ENCODE measurements at regions not wholly inside any gene's neighbourhood (a gene's known extent, or its start where the extent isn't known, plus 50 kb on each side); places are given as distances from the start of the nearest gene placed in this dataset.

DNA sequence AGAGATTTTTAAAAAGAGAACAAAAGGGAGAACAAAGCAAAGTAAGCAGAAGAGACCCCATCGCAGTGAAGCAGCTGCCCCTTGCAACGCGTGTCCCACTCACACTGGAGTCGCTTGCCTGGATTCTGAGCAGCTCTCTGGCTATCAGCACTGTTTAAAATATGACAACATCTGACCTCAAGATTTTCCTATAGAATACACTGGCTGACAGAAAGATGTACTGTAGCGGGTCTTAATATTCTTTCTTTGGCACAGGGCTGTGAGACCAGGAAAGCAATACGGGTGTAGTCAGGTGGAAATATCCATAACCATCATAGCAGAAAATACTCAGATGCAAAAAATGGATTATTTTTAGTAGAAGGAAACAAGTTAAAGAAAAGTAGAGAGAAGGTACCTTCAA lies 125.7 kb upstream of the TNS3 start:
- no peak for DNase-seq
- H3K27ac Mint-ChIP-seq, result no peak overlapping the region

GRCh38 chr7:47704936-47705335 lies 123.0 kb upstream of the TNS3 start:
- DNase-seq (no peak), ATAC-seq (replicated peaks) (no peak)
- no peak overlapping the region for H3K27ac Mint-ChIP-seq

More for the DNA sequence above, 125.7 kb upstream of the TNS3 start:
- H3K4me1 Mint-ChIP-seq, result peaks cover 7 to 23% of the 10 kb centered on the region in 2 donors
- ATAC-seq (replicated peaks), result no peak
- H3K36me3 Mint-ChIP-seq, result no peaks in the 10 kb centered on the region
- no peak overlapping the region for H3K4me3 Mint-ChIP-seq
- no peaks in the 10 kb centered on the region for H3K27me3 Mint-ChIP-seq
- no peaks in the 10 kb centered on the region for H3K9me3 Mint-ChIP-seq

GRCh38 chr7:47702080-47702479 lies 120.2 kb upstream of the TNS3 start:
- no peak overlapping the region for H3K27ac Mint-ChIP-seq
- ATAC-seq (replicated peaks), result no peak
- H3K27me3 Mint-ChIP-seq, result no peaks in the 10 kb centered on the region

More at GRCh38 chr7:47704936-47705335, 123.0 kb upstream of the TNS3 start:
- peaks cover 9 to 19% of the 10 kb centered on the region in 2 donors for H3K4me1 Mint-ChIP-seq
- no peaks in the 10 kb centered on the region for H3K27me3 Mint-ChIP-seq
- H3K9me3 Mint-ChIP-seq, result no peaks in the 10 kb centered on the region
- no peaks in the 10 kb centered on the region for H3K36me3 Mint-ChIP-seq
- no peak overlapping the region for H3K4me3 Mint-ChIP-seq

DNA sequence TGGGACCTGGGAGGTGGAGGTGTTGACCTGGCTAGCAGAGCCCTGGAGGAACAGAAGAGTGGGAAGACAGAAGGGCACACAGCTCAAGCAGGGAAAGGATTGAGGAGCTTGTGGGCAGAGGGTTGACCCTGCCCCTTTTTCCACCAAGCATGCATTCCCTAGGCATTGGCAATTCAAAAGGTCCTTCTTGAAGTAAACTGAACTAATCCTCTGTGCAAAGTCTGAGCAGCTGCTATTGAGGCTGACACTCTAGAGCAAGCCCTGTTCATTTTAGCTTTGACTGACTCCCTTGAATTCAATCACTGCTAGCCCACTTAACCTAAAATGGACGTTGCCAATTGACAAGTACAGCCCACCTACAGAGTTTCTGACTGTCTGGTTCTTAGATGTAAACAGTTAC lies 116.5 kb upstream of the TNS3 start:
- H3K27ac Mint-ChIP-seq, result no peak overlapping the region

More at GRCh38 chr7:47702080-47702479, 120.2 kb upstream of the TNS3 start:
- Mint-ChIP-seq H3K36me3 (no peaks in the 10 kb centered on the region), H3K4me3 (no peak overlapping the region), H3K4me1 (peaks cover 0 to 5% of the 10 kb centered on the region in 2 donors), H3K9me3 (no peaks in the 10 kb centered on the region)
- no peak for DNase-seq

GRCh38 chr7:47697543-47697942 lies 115.6 kb upstream of the TNS3 start:
- ATAC-seq (replicated peaks) (no peak), DNase-seq (no peak)
- no peak overlapping the region for H3K4me3 Mint-ChIP-seq
- H3K4me1 Mint-ChIP-seq, result peaks cover 0 to 5% of the 10 kb centered on the region in 2 donors
- no peak overlapping the region for H3K27ac Mint-ChIP-seq
- H3K36me3 Mint-ChIP-seq, result no peaks in the 10 kb centered on the region
- no peaks in the 10 kb centered on the region for H3K27me3 Mint-ChIP-seq
- no peaks in the 10 kb centered on the region for H3K9me3 Mint-ChIP-seq

More for the DNA sequence above, 116.5 kb upstream of the TNS3 start:
- Mint-ChIP-seq H3K9me3 (no peaks in the 10 kb centered on the region), H3K4me1 (peaks cover 0 to 5% of the 10 kb centered on the region in 2 donors), H3K4me3 (no peak overlapping the region), H3K27me3 (no peaks in the 10 kb centered on the region), H3K36me3 (no peaks in the 10 kb centered on the region)
- no peak for ATAC-seq (replicated peaks)
- DNase-seq, result no peak

DNA sequence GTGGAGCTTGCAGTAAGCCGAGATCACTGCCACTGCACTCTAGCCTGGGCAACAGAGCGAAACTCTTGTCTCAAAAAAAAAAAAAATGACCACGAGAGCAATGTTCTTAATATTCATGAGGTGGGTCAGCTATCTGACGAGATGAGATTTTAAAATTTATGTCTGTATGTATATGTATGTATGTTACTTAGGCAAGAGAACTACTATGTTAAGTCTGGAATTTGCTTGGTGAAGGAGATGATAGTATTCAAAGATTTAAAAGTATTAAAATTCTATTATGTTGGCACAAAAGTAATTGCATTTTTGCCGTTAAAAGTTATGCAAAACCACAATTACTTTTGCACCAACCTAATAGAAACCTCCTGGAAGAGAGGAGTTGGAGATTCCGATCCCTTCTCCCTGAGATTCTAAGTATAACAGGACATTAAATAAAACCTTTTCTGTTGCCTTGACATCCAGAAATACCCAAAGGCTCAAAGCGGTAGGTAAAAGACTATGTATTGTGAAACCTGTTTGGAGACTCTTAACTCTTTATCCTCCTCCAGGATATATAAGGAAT lies 114.3 kb upstream of the TNS3 start:
- no peak for ATAC-seq (replicated peaks)
- H3K27me3 Mint-ChIP-seq, result no peaks in the 10 kb centered on the region
- H3K36me3 Mint-ChIP-seq, result no peaks in the 10 kb centered on the region
- H3K9me3 Mint-ChIP-seq, result no peaks in the 10 kb centered on the region
- H3K4me3 Mint-ChIP-seq, result no peak overlapping the region
- H3K27ac Mint-ChIP-seq, result no peak overlapping the region
- peaks cover 0 to 3% of the 10 kb centered on the region in 2 donors for H3K4me1 Mint-ChIP-seq
- no peak for DNase-seq

- Mint-ChIP-seq H3K4me3 (no peak overlapping the region), H3K27ac (no peak overlapping the region), H3K9me3 (no peaks in the 10 kb centered on the region), H3K4me1 (peaks cover 0 to 5% of the 10 kb centered on the region in 2 donors), H3K36me3 (no peaks in the 10 kb centered on the region), H3K27me3 (no peaks in the 10 kb centered on the region)
- DNase-seq (no peak), ATAC-seq (replicated peaks) (no peak)
Observed at GRCh38 chr7:47693216-47693615, 111.3 kb upstream of the TNS3 start.

DNA sequence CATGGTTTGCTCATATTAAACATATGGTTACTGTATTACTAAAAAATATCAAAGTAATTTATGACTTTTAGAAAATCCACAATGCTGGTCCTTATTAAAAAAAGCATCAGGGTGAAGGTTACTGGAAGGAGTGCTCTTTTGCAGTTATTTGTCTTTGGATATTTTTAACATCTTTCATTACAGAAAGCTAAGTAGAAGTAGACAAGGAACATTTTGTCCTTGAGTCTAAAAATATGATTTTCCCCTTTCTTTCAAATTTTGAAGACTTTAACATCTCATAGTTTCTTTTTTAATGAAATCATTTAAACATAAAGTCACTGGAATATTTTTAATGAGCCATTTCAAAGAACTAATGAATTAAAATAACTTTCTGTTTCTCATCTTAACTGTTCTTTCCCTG lies 110.1 kb upstream of the TNS3 start:
- Mint-ChIP-seq H3K4me3 (no peak overlapping the region), H3K27me3 (no peaks in the 10 kb centered on the region), H3K27ac (no peak overlapping the region), H3K4me1 (peaks cover 0 to 2% of the 10 kb centered on the region in 2 donors), H3K9me3 (no peaks in the 10 kb centered on the region), H3K36me3 (no peaks in the 10 kb centered on the region)
- DNase-seq, result no peak
- ATAC-seq (replicated peaks), result no peak

DNA sequence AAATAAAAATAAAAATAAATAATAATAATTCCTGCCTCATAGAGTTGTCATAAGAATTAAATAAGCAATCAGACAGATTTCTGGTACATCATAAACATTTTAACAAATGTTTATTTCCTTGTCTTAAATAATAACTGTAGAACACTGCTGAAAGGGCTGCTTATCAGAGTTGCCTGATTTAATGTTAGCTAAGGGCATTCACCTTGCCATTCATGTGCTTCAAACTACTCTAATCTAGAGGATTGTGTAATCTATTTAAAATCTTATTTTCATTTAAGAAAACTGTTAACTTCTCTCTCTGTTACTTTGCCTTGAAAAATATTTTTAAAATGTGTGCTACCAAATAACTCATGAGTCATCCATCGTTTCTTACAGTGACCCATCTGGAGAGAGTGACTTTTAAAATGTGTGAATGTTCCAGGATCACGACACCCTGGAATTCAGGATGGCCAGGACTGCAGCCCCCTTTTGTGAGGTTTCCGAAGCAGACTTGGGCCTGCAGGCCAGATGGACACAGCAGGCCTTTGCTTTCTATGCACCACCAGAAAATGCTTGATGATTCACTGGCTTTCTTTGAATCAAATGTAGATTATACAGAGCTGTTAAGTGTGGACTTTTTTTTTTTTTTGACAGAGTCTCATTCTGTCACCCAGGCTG lies 109.1 kb upstream of the TNS3 start:
- DNase-seq, result no peak
- Mint-ChIP-seq H3K4me1 (peaks cover 0 to 2% of the 10 kb centered on the region in 2 donors), H3K9me3 (no peaks in the 10 kb centered on the region), H3K36me3 (no peaks in the 10 kb centered on the region), H3K27me3 (no peaks in the 10 kb centered on the region), H3K4me3 (no peak overlapping the region), H3K27ac (no peak overlapping the region)
- ATAC-seq (replicated peaks), result no peak

GRCh38 chr7:47689558-47689957 lies 107.6 kb upstream of the TNS3 start:
- no peak for ATAC-seq (replicated peaks)
- no peaks in the 10 kb centered on the region for H3K27me3 Mint-ChIP-seq
- no peaks in the 10 kb centered on the region for H3K36me3 Mint-ChIP-seq
- peaks cover 0 to 2% of the 10 kb centered on the region in 2 donors for H3K4me1 Mint-ChIP-seq
- H3K9me3 Mint-ChIP-seq, result no peaks in the 10 kb centered on the region
- no peak for DNase-seq
- H3K4me3 Mint-ChIP-seq, result no peak overlapping the region
- no peak overlapping the region for H3K27ac Mint-ChIP-seq

GRCh38 chr7:47688311-47689100 lies 106.6 kb upstream of the TNS3 start:
- Mint-ChIP-seq H3K4me1 (peaks cover 0 to 2% of the 10 kb centered on the region in 2 donors), H3K27ac (no peak overlapping the region), H3K27me3 (no peaks in the 10 kb centered on the region), H3K36me3 (no peaks in the 10 kb centered on the region), H3K9me3 (no peaks in the 10 kb centered on the region), H3K4me3 (no peak overlapping the region)
- ATAC-seq (replicated peaks) (no peak), DNase-seq (no peak)

- Mint-ChIP-seq H3K27ac (no peak overlapping the region), H3K36me3 (no peaks in the 10 kb centered on the region), H3K4me3 (no peak overlapping the region), H3K9me3 (no peaks in the 10 kb centered on the region), H3K4me1 (peaks cover 0 to 5% of the 10 kb centered on the region in 2 donors), H3K27me3 (no peaks in the 10 kb centered on the region)
- no peak for ATAC-seq (replicated peaks)
- no peak for DNase-seq
Observed at GRCh38 chr7:47685712-47686376, 103.9 kb upstream of the TNS3 start.

- Mint-ChIP-seq H3K27me3 (no peaks in the 10 kb centered on the region), H3K4me1 (peaks cover 2 to 8% of the 10 kb centered on the region in 2 donors), H3K9me3 (no peaks in the 10 kb centered on the region), H3K4me3 (no peak overlapping the region), H3K36me3 (no peaks in the 10 kb centered on the region), H3K27ac (no peak overlapping the region)
- no peak for DNase-seq
- ATAC-seq (replicated peaks), result no peak
Observed at GRCh38 chr7:47685151-47685550, 103.2 kb upstream of the TNS3 start.

- Mint-ChIP-seq H3K4me1 (peaks cover 6 to 7% of the 10 kb centered on the region in 2 donors), H3K9me3 (no peaks in the 10 kb centered on the region), H3K27ac (no peak overlapping the region), H3K27me3 (no peaks in the 10 kb centered on the region), H3K36me3 (no peaks in the 10 kb centered on the region), H3K4me3 (no peak overlapping the region)
- ATAC-seq (replicated peaks) (no peak), DNase-seq (no peak)
Observed at GRCh38 chr7:47684728-47685127, 102.8 kb upstream of the TNS3 start.
